Glomerular visceral epithelial cell (primary cell): ENCODE measurements at regions not wholly inside any gene's neighbourhood (a gene's known extent, or its start where the extent isn't known, plus 50 kb on each side); places are given as distances from the start of the nearest gene placed in this dataset.

ENCODE experiments used
- DNase-seq: peaks from one replicate; pipeline ENCODE4 v3.0.0-alpha.2; 2016; ENCODE audit errors: extremely low spot score

DNA sequence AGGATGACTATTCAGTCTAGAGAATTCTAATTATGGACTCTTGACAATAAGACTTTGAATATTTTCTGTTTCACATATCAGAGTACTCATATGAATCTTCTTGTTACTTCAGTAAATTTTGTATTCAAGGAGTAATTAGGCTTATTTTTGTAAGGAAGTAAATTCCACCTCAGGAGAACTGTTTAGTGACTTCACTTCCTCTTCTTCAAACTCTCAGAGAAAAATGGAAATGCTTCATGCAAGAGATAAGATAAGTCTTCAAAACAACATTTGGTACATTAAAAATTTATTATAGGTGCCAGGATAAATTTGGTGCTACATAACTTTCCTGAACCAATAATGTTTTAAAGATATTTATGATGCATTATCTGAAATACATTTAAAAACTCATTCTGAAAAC is 1421.9 kb downstream of the PCDH7 start:
- no peak for DNase-seq

DNA sequence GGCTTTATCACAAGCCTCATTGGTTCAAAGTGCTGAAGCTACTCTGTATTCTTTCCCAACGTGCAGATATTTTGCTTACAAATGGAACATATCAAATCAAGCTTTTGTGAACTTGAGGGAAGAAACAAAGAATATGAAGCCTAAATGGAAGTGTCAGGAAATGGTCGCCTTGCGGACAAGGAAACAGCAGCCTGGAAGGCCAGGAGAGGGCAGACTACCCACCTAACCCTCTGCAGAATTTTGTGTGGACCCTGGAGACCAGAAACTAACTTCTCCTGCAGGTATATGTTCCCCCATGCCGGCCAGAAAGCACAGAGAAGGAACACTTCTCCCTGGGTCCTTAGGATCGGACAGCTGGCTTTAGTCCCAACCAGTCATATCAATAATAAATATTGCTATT is 1425.8 kb downstream of the PCDH7 start:
- DNase-seq = no peak

DNA sequence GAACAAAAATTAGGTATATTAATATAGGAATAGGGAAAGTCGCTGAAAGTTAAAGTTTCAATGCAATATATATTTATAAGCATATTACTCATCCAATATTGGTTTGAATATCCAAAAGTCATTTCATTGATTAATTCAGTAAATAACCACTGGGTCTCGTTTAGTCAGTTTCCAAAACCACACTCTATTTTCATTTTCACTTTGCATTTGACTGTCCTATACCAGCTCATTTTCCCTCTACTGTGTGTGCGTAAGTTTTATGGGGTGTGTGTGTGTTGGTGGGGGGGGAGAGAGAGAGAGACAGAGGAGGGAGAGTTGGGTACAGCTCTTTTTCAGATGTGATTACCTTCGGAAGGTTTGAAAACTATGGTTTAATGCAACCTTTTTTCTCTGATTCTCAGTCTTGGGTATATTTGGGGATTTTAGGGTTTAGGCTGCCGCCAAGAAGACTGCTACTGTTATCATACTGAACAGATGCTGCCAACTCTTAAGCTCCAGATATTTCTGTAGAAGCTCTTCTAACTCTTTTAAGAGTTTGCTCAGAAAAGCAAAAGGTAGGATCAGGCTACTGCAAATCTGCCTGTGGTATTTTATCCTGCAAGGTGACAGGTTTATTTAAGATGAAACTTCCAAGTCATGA is 1427.4 kb downstream of the PCDH7 start:
- DNase-seq = no peak

DNA sequence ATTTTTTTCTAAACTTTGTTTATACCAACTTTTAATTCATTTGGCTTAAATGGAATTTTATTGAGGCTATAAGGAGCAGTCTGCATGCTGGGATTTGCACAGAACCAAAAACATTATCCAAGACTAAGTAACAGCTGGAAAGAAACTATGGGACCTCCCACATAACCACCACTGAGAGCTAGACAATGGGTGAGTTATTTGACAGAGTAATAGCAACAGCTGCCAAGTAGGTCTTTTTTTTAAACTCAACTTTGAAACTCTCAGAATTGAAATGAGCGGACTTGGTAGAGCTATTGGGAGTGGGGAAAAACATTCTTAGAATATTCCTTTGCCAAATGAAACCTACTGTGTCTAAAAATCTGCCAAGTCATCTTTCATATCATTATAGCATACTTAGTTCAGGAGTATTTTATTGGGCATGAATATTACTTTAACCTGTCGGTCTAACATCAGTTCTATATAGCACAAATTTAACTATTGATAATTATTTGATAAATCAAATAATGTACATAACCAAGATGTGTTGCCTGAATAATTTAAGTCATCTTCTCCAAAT is 1428.0 kb downstream of the PCDH7 start:
- no peak for DNase-seq

DNA sequence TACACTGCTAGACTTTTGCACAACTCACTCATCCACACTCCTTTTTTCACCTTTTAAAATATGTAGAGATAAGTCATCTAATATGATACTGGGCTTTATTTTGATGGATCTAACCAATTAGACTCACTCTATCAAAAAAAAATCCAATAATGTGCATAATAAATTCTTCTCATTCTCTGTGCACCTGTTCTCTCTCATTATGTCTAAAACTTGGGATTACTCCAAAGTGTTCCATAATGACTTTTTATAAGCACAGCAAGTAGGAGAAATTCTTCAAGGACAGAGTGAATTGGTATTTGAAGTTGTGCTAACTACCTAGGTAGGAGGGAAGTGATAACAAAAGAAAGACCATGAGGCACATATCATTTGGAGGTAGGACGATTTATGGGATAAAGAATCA is 1438.8 kb downstream of the PCDH7 start:
- no peak for DNase-seq

DNA sequence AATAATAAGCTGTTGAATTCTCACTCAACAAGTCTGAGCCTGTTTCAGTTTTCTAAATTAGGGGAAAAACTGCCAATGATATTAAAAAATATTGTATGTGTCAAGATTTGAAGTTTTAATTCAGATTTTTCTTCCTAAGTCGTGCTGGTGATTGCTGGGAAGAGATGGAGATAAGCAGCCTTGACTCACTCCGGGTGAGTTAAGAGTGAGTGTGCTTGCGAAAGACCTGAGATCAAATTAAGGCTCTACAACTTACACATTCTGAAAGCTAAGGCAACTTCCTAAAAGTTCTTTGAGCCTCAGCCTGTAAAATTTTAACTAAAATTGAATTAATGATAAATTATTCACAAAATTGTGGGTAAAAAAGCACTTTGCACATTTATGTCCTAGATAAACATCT is 1441.2 kb downstream of the PCDH7 start:
- DNase-seq = no peak

DNA sequence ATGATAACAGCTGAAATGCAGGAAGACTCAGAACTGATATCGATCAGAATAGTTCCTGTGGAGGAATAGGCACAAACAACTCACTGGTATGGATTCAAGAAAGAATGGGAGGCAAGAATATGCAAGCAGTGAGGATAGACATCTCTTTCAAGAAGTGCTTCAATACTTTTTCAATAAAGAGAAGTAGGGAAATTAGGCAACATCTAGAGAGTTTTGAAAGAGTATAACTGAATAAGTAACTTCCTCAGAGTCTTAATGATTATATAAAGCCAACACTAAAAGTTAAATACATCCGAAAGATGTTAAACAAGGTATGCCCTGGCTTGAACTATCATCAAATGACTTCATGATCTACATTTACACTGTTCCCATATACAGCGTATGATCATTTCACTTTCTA is 1443.0 kb downstream of the PCDH7 start:
- no peak for DNase-seq

DNA sequence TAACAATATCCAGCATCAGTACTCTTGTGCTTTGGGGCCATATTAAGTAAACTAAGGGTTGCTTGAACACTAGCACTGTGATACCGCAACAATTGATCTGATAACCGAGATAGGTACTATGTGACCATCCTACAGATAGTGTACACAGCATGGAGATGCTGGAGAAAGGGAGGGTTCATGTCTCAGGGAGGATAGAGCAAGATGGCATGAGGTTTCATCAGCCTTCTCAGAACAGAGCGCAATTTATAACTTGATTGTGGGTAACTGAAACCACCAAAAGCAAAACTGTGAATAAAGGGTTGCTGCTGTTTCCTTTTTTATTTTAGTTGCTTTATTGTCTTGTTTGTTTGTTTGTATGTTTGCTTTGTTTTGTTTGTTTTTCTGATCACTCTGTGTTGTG is 1449.7 kb downstream of the PCDH7 start:
- no peak for DNase-seq

DNA sequence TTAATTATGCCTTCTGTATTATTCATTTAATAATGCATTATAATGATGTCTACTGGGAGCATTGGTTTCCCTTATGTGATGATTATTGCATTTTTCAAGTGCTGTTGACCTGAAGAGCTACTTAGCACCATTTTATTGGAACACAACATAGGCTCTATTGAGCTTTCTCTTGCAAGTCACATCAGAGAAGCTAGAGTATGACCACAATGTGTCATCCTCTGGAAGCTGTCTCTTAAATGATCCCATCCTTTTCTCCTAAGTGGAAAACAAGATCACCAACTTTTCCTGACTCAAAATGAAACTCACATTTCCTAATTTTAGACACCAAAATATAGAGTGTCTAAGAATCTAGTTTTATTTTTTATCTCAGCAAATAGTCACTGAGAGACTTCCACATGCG is 1451.9 kb downstream of the PCDH7 start:
- DNase-seq = no peak

DNA sequence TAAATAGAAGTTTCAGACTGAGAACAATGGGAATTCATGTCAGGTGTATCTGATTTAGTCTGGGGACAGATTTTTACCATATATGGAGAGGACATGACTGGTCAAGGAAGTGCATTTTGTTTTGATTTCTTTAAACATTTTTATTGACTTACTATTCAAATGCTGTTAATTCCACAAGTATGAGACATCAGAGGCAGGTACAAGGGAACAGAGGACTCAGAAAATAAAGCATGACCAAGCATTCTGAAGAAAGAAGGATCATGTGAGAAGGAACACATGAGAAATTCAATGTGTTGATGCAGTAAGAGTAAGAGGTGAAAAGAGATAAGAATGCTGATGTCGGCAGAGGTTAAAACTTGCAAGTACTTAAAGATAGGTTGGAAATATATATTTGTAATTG is 1452.6 kb downstream of the PCDH7 start:
- no peak for DNase-seq

DNA sequence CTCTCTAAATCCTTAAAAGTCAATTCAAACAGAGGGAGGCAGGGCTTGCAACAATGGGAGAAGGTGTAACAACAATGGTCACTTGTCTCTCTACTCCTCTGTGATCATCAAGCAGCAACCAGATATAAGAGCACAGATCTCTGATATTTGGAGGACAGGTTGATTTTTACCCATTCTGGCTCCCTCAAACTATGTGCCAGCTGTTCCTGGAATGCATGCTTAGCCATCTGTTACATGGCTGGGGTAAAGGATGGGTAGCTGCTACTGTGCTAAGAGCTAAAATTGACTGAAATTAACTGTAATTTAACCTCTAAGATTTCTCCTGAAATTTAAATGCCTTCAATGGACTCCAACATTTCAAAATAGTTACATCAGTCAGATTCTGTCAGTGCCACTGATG is 1459.9 kb downstream of the PCDH7 start:
- DNase-seq = no peak

DNA sequence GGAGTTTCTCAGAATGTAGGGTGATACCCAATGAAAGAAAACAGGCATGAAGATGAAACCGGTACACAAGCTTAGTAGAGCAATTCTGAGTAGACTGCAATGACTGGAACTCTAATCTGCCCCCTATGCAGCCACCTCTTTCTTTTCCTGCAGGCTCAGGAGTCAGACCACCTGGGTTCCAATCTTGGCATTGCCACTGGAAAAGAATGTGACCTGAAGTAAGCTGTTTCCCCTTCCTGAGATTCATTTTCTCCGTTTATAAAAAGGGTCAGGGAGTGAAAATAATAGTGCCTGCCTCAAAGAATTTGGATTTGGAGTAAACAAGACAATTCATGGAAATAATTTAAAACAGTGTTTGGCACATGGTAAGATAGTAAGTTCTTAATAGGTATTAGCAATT is 1464.0 kb downstream of the PCDH7 start:
- no peak for DNase-seq

DNA sequence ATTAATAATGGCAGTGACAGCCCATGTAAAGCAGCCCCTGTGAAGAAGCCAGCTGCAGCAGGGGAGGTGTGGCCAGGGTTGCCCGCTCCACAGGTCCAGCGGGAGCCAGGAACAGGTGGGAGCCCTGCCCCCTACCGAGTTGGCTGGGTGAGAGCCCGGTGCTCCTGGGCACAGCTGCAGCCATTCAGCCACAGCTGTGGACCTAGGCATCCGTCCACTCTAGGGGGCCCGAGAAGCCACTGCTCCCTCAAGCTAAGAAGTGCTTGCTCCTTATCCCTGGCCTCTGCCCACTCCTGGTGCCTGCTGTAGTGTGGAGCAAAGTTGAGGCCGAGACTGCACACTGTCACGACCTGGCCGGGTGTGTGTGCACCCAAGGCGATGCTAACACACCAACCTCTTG is 1469.0 kb downstream of the PCDH7 start:
- no peak for DNase-seq

DNA sequence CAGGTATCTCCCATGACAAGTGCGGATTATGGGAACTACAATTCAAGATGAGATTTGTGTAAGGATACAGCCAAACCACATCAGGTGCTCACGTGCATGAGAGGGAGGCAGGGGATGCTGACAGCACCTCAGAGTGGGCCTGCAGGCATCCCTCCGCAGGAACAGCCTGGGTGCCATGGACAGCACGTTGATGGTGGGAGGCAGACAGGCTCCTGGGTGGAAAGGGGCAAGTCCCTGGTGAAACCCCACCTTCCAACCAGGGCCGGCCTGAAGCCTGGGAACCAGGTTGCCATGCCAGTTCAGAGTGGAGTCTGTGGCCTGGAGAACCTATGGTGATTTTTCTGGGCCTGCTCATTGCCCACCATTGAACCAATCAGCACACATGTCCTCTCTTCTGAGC is 1469.6 kb downstream of the PCDH7 start:
- no peak for DNase-seq

DNA sequence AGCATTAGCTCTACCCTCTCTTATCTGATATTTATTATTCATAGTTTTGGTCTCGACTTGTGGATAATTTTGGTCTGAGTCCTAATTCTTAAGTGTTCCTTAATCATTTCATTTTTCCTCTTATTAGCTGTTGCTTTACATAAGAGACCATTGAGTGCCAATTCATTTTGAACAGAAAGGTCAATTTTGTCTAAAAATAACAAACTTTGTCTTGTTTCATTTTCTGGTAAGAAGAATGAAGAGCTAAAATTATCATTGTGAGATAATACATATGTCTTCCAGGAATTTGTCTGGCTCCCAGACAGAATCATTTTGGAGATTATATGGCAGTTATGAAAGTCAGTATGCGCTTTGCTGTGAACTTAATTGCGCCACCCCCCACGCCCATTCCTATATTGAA is 1471.8 kb downstream of the PCDH7 start:
- no peak for DNase-seq

DNA sequence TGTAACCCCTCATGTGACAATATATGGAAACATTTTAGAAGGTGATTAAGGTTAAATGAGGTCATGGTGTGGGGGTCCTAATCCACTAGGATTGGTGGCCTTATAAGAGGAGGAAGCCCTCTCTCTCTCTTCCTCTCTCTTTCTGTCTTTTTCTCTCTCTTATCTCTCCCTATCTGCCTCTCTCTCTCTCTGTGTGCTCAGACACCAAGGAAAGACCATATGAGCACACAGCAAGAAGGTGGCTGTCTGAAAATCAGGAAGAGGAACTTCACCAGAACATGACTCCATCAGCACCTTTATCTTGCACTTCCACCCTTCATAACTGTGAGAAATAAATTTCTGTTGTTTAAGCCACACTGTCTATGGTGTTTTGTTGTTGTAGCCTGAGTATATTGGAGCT is 1472.2 kb downstream of the PCDH7 start:
- DNase-seq = no peak

DNA sequence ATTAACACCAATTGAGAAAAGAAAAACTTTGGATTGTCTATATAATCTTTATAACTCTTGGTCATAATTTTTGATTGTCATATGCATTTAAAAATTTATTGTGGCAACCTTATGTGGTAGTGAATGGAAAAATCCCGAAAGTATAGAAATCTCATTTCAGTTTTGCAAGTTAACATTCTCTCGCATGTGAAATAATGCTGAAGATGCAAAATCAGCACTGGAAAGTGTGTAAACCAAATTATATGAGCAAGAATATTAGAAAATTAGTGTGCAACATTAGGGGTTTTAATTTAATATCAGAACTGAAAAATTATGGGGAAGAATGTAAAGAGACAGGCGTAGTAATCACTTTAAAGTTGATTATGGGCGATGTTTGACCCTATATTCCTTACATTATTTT is 1472.8 kb downstream of the PCDH7 start:
- DNase-seq = no peak

DNA sequence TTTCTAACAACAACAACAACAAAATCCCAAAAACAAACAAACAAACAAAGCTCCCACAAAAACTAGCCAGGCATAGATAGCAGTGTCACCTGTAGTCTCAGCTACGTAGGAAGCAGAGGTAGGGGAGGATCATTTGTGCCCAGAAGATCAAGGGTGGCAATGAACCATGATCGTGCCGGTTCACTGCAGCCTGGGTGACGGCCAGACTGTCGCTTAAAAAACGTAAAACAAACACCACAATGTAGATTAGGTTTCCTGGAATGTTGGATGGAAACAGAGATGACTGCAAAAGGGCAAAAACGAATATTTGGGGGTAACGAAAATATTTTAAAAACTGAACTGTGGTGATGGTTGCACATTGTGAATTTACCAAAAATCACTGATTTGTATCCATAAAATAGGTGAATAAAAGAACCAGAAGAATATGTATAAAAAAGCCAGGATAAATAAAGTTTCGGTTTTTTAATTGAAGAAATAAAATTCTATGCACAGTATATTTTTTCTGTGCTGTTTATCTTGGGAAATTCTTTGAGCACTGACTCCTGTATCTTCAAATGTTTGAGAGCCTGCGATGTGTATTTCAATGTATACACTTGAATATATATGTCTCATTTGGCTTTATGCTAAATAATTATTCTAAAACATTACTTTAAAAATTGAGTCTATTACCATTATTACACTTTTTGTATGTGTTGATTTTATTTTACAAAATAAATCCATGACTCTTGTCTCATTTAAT is 1477.0 kb downstream of the PCDH7 start:
- DNase-seq = peak; percentile 32

DNA sequence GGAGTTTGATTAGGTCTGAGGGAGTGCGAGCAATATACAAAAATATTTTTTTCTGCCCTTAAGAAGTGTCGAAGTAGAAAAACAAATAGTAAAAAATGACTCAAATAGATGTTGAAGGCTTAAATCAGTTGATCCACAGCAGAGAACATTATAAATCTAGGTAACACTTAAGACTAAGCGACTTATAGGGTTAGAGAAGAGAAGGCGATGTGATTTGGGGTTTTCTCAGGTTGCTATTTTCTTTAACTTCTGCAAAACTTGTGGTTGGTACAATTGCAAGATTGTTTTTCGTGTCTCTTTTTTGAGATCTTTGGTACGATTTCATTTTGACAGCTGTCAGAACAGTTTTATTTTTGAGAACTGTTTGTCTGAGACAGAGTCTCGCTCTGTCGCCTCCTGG is 1479.5 kb downstream of the PCDH7 start:
- no peak for DNase-seq

DNA sequence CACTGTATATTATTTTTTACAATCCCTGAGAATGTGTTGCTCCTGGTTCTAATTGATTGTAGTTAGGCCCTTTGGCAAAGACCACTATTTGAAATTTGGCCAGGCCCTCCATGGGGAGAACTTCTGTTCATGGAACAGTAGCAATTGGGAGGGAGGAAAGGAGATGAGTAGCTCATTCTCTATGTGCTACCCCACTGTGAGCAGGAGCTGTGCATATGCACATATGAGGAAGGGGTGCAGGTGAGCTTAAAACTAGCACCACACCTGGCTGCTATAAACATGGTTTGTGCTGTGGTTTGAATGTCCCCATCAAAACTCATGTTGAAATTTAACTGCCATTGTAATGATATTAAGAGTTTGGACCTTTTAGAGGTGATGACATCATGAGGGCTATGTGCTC is 1483.2 kb downstream of the PCDH7 start:
- DNase-seq = no peak

DNA sequence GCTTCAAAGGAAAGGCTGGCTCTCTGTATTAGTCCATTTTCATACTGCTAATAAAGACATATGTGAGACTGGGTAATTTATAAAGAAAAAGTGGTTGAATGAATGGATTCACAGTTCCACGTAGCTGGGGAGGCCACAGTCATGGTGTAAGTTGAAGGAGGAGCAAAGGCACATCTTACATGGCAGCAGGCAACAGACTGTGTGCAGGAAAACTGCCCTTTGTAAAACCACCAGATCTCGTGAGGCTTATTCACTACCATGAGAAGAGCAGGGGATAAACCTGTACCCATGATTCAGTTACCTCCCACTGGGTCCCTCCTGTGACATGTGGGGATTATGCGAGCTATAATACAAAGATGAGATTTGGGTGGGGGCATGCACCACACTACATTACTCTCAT is 1486.6 kb downstream of the PCDH7 start:
- DNase-seq = no peak

DNA sequence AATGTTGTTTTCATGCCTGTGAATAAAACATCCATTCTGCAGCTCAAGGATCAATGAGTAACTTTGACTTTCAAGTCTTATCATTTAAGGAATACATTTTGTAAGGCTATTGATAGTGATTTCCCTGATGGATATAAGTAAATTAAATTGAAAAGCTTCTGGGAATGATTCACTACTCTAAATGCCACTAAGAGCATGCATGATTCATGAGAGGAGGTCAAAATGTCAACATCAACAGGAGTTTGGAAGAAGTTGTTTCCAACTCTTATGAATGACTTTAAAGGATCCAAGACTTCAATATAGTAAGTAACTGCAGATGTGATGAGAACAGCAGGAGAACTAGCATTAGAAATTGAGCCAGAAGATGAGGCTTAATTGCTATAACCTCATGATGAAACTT is 1487.3 kb downstream of the PCDH7 start:
- DNase-seq = no peak

DNA sequence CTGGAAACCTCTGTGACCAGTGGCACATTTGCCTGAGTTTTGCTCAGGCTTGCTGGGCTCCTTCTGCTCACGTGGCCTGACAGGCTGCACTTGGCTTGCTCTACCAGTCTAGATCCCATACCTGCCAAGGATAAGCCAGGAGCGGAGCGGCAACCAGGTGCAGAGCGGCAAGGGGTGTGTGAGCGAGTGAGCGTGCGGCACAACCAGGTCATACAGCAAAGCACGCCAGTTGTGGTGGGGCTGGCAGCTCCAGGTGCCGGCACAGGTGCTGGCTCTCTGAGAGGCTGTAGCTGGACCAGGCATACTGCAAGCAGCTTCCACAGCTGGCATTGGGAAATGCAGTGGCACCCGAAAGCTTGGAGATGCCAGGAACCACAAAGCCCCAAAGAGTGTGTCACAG is 1495.1 kb downstream of the PCDH7 start:
- no peak for DNase-seq

DNA sequence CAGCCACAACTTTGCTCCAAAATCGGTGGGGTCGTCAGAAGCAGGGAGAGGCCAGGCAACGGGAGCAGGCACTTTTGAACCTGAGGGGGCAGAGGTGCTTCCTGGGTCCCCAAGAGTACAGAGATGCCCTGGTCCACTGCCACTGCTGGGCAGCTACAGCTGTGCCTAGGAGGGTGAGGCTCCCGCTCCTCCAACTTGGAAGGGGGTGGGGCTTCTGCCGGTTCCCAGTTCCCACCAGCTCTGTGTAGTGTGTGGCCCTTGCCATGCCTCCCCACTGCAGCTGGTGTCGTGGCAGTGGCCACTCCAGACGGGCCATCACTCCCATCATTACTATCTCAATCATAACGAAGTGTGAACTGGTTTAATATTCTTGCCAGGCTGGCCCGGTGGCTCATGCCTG is 1496.3 kb downstream of the PCDH7 start:
- no peak for DNase-seq
